Amniotic epithelial cell (primary cell): ENCODE measurements at regions not wholly inside any gene's neighbourhood (a gene's known extent, or its start where the extent isn't known, plus 50 kb on each side); places are given as distances from the start of the nearest gene placed in this dataset.

ENCODE experiments used
- DNase-seq: peaks from one replicate; pipeline ENCODE4 v3.0.0-alpha.2; 2010; ENCODE audit warnings: low read depth

- DNase-seq: no peak
Measured at GRCh38 chr4:152021788-152022438, 261.1 kb upstream of the GATB start.

- DNase-seq: no peak
Measured at GRCh38 chr4:152020073-152020472, 259.3 kb upstream of the GATB start.

- DNase-seq: no peak
Measured at GRCh38 chr4:152016303-152016620, 255.5 kb upstream of the GATB start.

- DNase-seq: no peak
Measured at GRCh38 chr4:152015597-152016302, 254.9 kb upstream of the GATB start.

- no peak for DNase-seq
Measured at GRCh38 chr4:152014280-152014679, 253.5 kb upstream of the GATB start.

- DNase-seq: no peak
Measured at GRCh38 chr4:152011469-152011868, 250.7 kb upstream of the GATB start.

- DNase-seq: no peak
Measured at GRCh38 chr4:152010710-152011079, 249.9 kb upstream of the GATB start.

- no peak for DNase-seq
Measured at GRCh38 chr4:152009983-152010709, 249.3 kb upstream of the GATB start.

GRCh38 chr4:152009031-152009670, 248.3 kb upstream of the GATB start:
- no peak for DNase-seq

- no peak for DNase-seq
Measured at GRCh38 chr4:152007111-152007510, 246.3 kb upstream of the GATB start.

- DNase-seq: no peak
Measured at GRCh38 chr4:152004801-152005200, 244.0 kb upstream of the GATB start.

- DNase-seq: no peak
Measured at GRCh38 chr4:152000518-152000917, 239.7 kb upstream of the GATB start.

- no peak for DNase-seq
Measured at GRCh38 chr4:151998723-151999122, 237.9 kb upstream of the GATB start.

GRCh38 chr4:151997461-151997860, 236.7 kb upstream of the GATB start:
- no peak for DNase-seq

- DNase-seq: no peak
Measured at GRCh38 chr4:151994429-151994828, 233.6 kb upstream of the GATB start.

- DNase-seq: no peak
Measured at GRCh38 chr4:151993521-151993920, 232.7 kb upstream of the GATB start.

GRCh38 chr4:151992332-151993154, 231.7 kb upstream of the GATB start:
- no peak for DNase-seq

GRCh38 chr4:151991884-151992167, 231.0 kb upstream of the GATB start:
- no peak for DNase-seq

GRCh38 chr4:151991001-151991883, 230.4 kb upstream of the GATB start:
- DNase-seq: no peak

GRCh38 chr4:151990201-151990600, 229.4 kb upstream of the GATB start:
- no peak for DNase-seq

- no peak for DNase-seq
Measured at GRCh38 chr4:151988591-151988990, 227.8 kb upstream of the GATB start.
